ENCODE measurements at regions not wholly inside any gene's neighbourhood (a gene's known extent, or its start where the extent isn't known, plus 50 kb on each side); places are given as distances from the start of the nearest gene placed in this dataset.
A peak's percentile ranks its signal among the peaks of the same experiment; 100 is the strongest.
"Not testable (repeated sequence)": the region's sequence is repeated elsewhere in the genome, so short reads cannot be mapped to it uniquely, and the experiment has no call there.

- no peak for DNase-seq (ENCODE audit: low read depth)
Observed at GRCh38 chr10:3264161-3264761, 91.7 kb upstream of the PITRM1 start.

- DNase-seq (ENCODE audit: low read depth), result no peak
Observed at GRCh38 chr10:3263747-3264146, 91.2 kb upstream of the PITRM1 start.

GRCh38 chr10:3263082-3263481 is 90.5 kb upstream of the PITRM1 start:
- no peak for DNase-seq (ENCODE audit: low read depth)

GRCh38 chr10:3261921-3262320 is 89.3 kb upstream of the PITRM1 start:
- DNase-seq (ENCODE audit: low read depth), result no peak

- no peak for DNase-seq (ENCODE audit: low read depth)
Observed at GRCh38 chr10:3260066-3260834, 87.7 kb upstream of the PITRM1 start.

- DNase-seq (ENCODE audit: low read depth), result no peak
Observed at GRCh38 chr10:3259499-3259898, 86.9 kb upstream of the PITRM1 start.

- DNase-seq (ENCODE audit: low read depth), result no peak
Observed at GRCh38 chr10:3258394-3258793, 85.8 kb upstream of the PITRM1 start.

GRCh38 chr10:3255616-3256015 is 83.0 kb upstream of the PITRM1 start:
- DNase-seq (ENCODE audit: low read depth), result no peak

GRCh38 chr10:3255075-3255474 is 82.5 kb upstream of the PITRM1 start:
- no peak for DNase-seq (ENCODE audit: low read depth)

- not testable (repeated sequence) for DNase-seq (ENCODE audit: low read depth)
Observed at GRCh38 chr10:3253974-3254373, 81.4 kb upstream of the PITRM1 start.

GRCh38 chr10:3251172-3251571 is 78.6 kb upstream of the PITRM1 start:
- no peak for DNase-seq (ENCODE audit: low read depth)

GRCh38 chr10:3249307-3249889 is 76.8 kb upstream of the PITRM1 start:
- DNase-seq (ENCODE audit: low read depth), result no peak

- DNase-seq (ENCODE audit: low read depth), result no peak
Observed at GRCh38 chr10:3248526-3249306, 76.1 kb upstream of the PITRM1 start.

GRCh38 chr10:3245395-3245794 is 72.8 kb upstream of the PITRM1 start:
- DNase-seq (ENCODE audit: low read depth), result no peak

GRCh38 chr10:3241967-3242650 is 69.5 kb upstream of the PITRM1 start:
- DNase-seq (ENCODE audit: low read depth), result no peak

- no peak for DNase-seq (ENCODE audit: low read depth)
Observed at GRCh38 chr10:3241274-3241921, 68.8 kb upstream of the PITRM1 start.

- DNase-seq (ENCODE audit: low read depth), result no peak
Observed at GRCh38 chr10:3239920-3240894, 67.6 kb upstream of the PITRM1 start.

GRCh38 chr10:3239066-3239919 is 66.7 kb upstream of the PITRM1 start:
- DNase-seq (ENCODE audit: low read depth), result peak; percentile 30

- no peak for DNase-seq (ENCODE audit: low read depth)
Observed at GRCh38 chr10:3238115-3238871, 65.7 kb upstream of the PITRM1 start.

All from T-helper 22 cell (primary cell).